Tibial artery (tissue), 4 donors: ENCODE measurements at regions not wholly inside any gene's neighbourhood (a gene's known extent, or its start where the extent isn't known, plus 50 kb on each side); places are given as distances from the start of the nearest gene placed in this dataset.

ENCODE experiments used
- DNase-seq, 2 donors: peaks; one replicate each; pipeline ENCODE4 v3.0.0-alpha.2; 2019
- H3K27ac ChIP-seq, 2 donors: fragments of 200-600 bp; sonication (generic) in 1 of 2; 1 replicate in 1 of 2; 2 replicates in 1 of 2; pipeline ENCODE4 v1.5.1; 2018 to 2019; ENCODE audit warnings: mild to moderate bottlenecking in 1 of 2
- H3K27me3 ChIP-seq, 2 donors: fragments of 200-600 bp; sonication (generic) in 1 of 2; one replicate each; pipeline versions ENCODE4 v1.5.1 to v1.6.0; 2016 to 2019
- H3K36me3 ChIP-seq, 3 donors: fragments of 200-600 bp; sonication (generic) in 2 of 3; one replicate each; pipeline ENCODE4 v1.5.1; 2016 to 2019; ENCODE audit warnings: mild to moderate bottlenecking in 2 of 3
- H3K4me1 ChIP-seq, 4 donors: fragments of 200-600 bp; sonication (generic) in 2 of 4; 1 replicate in 3 of 4; 2 replicates in 1 of 4; pipeline ENCODE4 v1.5.1; 2016 to 2019
- H3K4me3 ChIP-seq, 2 donors: fragments of 200-600 bp; sonication (generic) in 1 of 2; 1 replicate in 1 of 2; 2 replicates in 1 of 2; pipeline ENCODE4 v1.5.1; 2018 to 2019; ENCODE audit warnings: mild to moderate bottlenecking in 2 of 2
- H3K9me3 ChIP-seq, 3 donors: fragments of 200-600 bp; sonication (generic) in 1 of 3; one replicate each; pipeline ENCODE4 v1.5.1; 2016 to 2019
- intact Hi-C: fragments of 100-400 bp; cut with DNase I; formaldehyde crosslinking; loops from one replicate; pipeline ENCODE4 v1.15.0; 2023; ENCODE audit warnings: low total_unique reads
- TF ChIP-seq, protein P1 (sequence below), 2 experiments: fragments of 200-600 bp in 1 of 2; fragments of 450-650 bp in 1 of 2; IDR thresholded peaks; one replicate each; pipeline ENCODE4 v1.5.1; 2017 to 2019; ENCODE audit warnings: antibody characterized with exemption in 2 of 2, mild to moderate bottlenecking in 1 of 2, moderate library complexity in 1 of 2

DNA sequence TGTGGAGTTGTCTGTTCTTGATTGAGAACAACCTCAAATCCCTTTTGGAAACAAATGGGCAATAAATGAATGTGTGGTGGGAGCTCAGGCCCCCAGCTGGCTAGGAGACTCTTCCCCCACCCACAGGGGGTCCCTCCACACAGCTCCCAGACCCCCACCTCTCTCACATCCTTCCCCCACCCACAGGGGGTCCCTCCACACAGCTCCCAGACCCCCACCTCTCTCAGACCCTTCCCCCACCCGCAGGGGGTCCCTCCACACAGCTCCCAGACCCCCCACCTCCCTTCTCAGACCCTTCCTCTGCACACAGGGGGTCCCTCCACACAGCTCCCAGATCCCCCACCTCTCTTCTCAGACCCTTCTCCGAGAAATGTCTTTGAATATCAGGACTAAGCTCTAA, 79.0 kb upstream of the CTDP1 start:
- Histone ChIP-seq H3K4me3 (no peak overlapping the region), H3K9me3 (no peaks in the 10 kb centered on the region), H3K27me3 (peaks cover 0 to 2% of the 10 kb centered on the region in 2 donors), H3K27ac (no peak overlapping the region), H3K36me3 (no peaks in the 10 kb centered on the region), H3K4me1 (no peaks in the 10 kb centered on the region)
- DNase-seq = peak in 1 of 2 donors; percentile 33
- TF ChIP-seq, protein P1, sequence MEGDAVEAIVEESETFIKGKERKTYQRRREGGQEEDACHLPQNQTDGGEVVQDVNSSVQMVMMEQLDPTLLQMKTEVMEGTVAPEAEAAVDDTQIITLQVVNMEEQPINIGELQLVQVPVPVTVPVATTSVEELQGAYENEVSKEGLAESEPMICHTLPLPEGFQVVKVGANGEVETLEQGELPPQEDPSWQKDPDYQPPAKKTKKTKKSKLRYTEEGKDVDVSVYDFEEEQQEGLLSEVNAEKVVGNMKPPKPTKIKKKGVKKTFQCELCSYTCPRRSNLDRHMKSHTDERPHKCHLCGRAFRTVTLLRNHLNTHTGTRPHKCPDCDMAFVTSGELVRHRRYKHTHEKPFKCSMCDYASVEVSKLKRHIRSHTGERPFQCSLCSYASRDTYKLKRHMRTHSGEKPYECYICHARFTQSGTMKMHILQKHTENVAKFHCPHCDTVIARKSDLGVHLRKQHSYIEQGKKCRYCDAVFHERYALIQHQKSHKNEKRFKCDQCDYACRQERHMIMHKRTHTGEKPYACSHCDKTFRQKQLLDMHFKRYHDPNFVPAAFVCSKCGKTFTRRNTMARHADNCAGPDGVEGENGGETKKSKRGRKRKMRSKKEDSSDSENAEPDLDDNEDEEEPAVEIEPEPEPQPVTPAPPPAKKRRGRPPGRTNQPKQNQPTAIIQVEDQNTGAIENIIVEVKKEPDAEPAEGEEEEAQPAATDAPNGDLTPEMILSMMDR (IDR thresholded peaks at IDR 0.05) = no peak
- intact Hi-C loops = no loop called here

DNA sequence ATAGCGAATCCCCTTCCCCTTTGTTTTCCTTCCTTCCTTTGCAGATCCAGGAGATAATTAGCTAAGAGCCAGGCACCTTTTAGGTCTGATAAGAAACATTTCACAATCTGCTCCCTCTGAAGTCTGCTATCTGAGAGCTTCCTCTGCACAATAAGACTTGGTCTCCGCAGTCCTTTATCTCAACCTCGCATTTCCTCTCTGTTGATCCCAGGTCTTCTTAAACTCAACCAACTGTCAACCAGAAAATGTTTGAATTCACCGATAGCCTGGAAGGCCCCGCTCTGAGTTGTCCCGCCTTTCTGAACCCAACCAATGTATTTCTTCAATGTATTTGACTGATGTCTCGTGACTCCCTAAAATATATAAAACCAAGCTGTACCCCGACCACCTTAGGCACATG, 78.4 kb upstream of the CTDP1 start:
- H3K27ac ChIP-seq = no peak overlapping the region
- H3K9me3 ChIP-seq = no peaks in the 10 kb centered on the region
- peaks cover 0 to 2% of the 10 kb centered on the region in 2 donors for H3K27me3 ChIP-seq
- H3K4me3 ChIP-seq = no peak overlapping the region
- TF ChIP-seq, protein P1 (IDR thresholded peaks at IDR 0.05) = no peak
- DNase-seq = peak in 1 of 2 donors; percentile 25
- no peaks in the 10 kb centered on the region for H3K4me1 ChIP-seq
- intact Hi-C loops = no loop called here
- no peaks in the 10 kb centered on the region for H3K36me3 ChIP-seq

- Histone ChIP-seq H3K36me3 (no peaks in the 10 kb centered on the region), H3K4me3 (no peak overlapping the region), H3K27me3 (peaks cover 0 to 2% of the 10 kb centered on the region in 2 donors), H3K9me3 (no peaks in the 10 kb centered on the region), H3K27ac (no peak overlapping the region), H3K4me1 (no peaks in the 10 kb centered on the region)
- TF ChIP-seq, protein P1 (IDR thresholded peaks at IDR 0.05) = no peak
- intact Hi-C loops = no loop called here
- DNase-seq = peak in 1 of 2 donors; percentile 59
Observed at GRCh38 chr18:79603321-79604204, 76.0 kb upstream of the CTDP1 start.

DNA sequence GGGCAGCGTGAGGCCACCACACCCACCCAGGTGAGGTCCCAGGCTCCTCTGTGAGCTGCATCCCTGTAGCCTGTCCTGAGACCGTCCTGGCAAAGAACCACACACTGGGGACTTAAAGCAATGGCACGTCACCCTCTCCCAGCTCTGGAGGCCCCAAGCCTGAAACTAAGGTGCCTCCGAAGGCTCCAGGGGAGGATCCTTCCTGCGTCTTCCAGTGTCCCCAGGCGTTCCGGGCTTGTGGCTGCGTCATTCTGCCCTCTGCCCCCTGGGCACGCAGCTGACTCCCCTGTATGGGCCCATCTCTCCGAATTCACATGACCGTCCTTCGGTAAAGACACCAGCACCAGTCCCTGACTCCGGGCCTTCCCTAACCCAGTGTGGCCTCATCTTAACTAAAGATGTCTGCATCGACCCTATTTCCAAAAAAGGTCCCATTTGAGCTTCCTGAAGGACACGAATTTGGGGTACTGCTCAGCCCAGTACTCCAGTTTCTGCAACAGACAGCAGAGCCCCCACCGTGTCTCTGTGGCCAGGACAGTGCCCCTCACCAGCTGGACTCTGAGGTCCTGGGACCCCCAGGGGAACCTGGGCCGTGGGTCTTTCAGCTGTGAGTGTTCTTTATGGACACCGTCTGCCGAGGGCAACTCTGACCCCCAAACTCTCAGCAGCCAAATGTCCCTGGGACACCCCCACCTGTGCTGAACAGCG, 75.2 kb upstream of the CTDP1 start:
- intact Hi-C loops = no loop called here
- DNase-seq = peak in 1 of 2 donors; percentile 41

More for the DNA sequence above, 75.2 kb upstream of the CTDP1 start:
- Histone ChIP-seq H3K36me3 (no peaks in the 10 kb centered on the region), H3K4me3 (no peak overlapping the region), H3K27me3 (peaks cover 0 to 2% of the 10 kb centered on the region in 2 donors), H3K9me3 (no peaks in the 10 kb centered on the region), H3K4me1 (no peaks in the 10 kb centered on the region), H3K27ac (no peak overlapping the region)
- TF ChIP-seq, protein P1 (IDR thresholded peaks at IDR 0.05) = no peak
